SK-N-SH (cell line): ENCODE measurements at regions not wholly inside any gene's neighbourhood (a gene's known extent, or its start where the extent isn't known, plus 50 kb on each side); places are given as distances from the start of the nearest gene placed in this dataset.

Experiments used
- CTCF ChIA-PET: fragments of 300-600, 350-600 bp; formaldehyde crosslinking; extraction: SDS; loops from one replicate; lab custom pipeline; 2021; lab: Yijun Ruan, JAX
- POLR2A ChIA-PET: fragments of 350-600 bp; sonication (Branson Sonifier 250); formaldehyde crosslinking; extraction: SDS; loops from one replicate; lab custom pipeline; 2020; ENCODE audit warnings: antibody characterized with exemption, inconsistent platforms; lab: Yijun Ruan, JAX
- DNase-seq: peaks from one replicate; pipeline ENCODE4 v3.0.0; 2012
- H2AFZ ChIP-seq: fragments of 200-600 bp; sonication (generic); 2 replicates; pipeline ENCODE4 v1.8.1; 2016; ENCODE audit warnings: antibody characterized with exemption, mild to moderate bottlenecking, low read depth
- H3F3A ChIP-seq: fragments of 200-600 bp; sonication (generic); replicated peaks from 2 replicates; pipeline ENCODE3; 2016; ENCODE audit warnings: antibody characterized with exemption, mild to moderate bottlenecking; ENCODE audit not compliant: insufficient read depth
- H3K27ac ChIP-seq, 2 experiments: fragments of 200-500 bp in 1 of 2; fragments of 200-600 bp in 1 of 2; sonication (Bioruptor generic) in 1 of 2; sonication (generic), shearing (Covaris generic) in 1 of 2; 2 replicates each; pipeline versions ENCODE4 v1.5.1 to v1.6.1; 2014 to 2016; ENCODE audit warnings: low read depth in 2 of 2, inconsistent platforms in 1 of 2, low read length in 1 of 2, mild to moderate bottlenecking in 1 of 2, mixed read lengths in 1 of 2
- H3K27me3 ChIP-seq: fragments of 200-600 bp; sonication (generic), shearing (Covaris generic); 2 replicates; pipeline ENCODE4 v1.6.1; 2016; ENCODE audit warnings: mixed run types; ENCODE audit not compliant: insufficient read depth
- H3K36me3 ChIP-seq, 2 experiments: fragments of 200-500 bp in 1 of 2; fragments of 200-600 bp in 1 of 2; sonication (Bioruptor generic) in 1 of 2; sonication (generic) in 1 of 2; replicated peaks in 1 of 2; 2 replicates each; pipeline versions ENCODE3 to v1.5.1; 2014 to 2016; ENCODE audit warnings: low read length in 1 of 2, mild to moderate bottlenecking in 1 of 2; ENCODE audit not compliant: insufficient read depth in 2 of 2, control insufficient read depth in 1 of 2
- H3K4me1 ChIP-seq, 2 experiments: fragments of 200-500 bp in 1 of 2; fragments of 200-600 bp in 1 of 2; sonication (Bioruptor generic) in 1 of 2; sonication (generic), shearing (Covaris generic) in 1 of 2; 2 replicates each; pipeline versions ENCODE4 v1.5.1 to v1.6.1; 2014 to 2016; ENCODE audit warnings: low read depth in 1 of 2, low read length in 1 of 2, mixed run types in 1 of 2; ENCODE audit not compliant: insufficient read depth in 2 of 2, control insufficient read depth in 1 of 2
- H3K4me2 ChIP-seq: fragments of 200-600 bp; sonication (generic), shearing (Covaris generic); 2 replicates; pipeline ENCODE4 v1.6.1; 2017; ENCODE audit warnings: mixed run types
- H3K4me3 ChIP-seq, 2 experiments: fragments of 200-500 bp in 1 of 2; fragments of 200-600 bp in 1 of 2; sonication (Bioruptor generic) in 1 of 2; sonication (generic), shearing (Covaris generic) in 1 of 2; 2 replicates each; pipeline versions ENCODE4 v1.5.1 to v1.8.1; 2014 to 2016; ENCODE audit warnings: low read depth in 2 of 2, inconsistent platforms in 1 of 2, low read length in 1 of 2, mild to moderate bottlenecking in 1 of 2, mixed read lengths in 1 of 2, moderate library complexity in 1 of 2
- H3K79me2 ChIP-seq: fragments of 200-600 bp; sonication (generic); 2 replicates; pipeline ENCODE4 v1.8.1; 2017; ENCODE audit warnings: mild to moderate bottlenecking; ENCODE audit not compliant: insufficient read depth
- H3K9ac ChIP-seq: fragments of 200-600 bp; sonication (generic); 2 replicates; pipeline ENCODE4 v1.6.1; 2017; ENCODE audit warnings: mixed run types
- H3K9me2 ChIP-seq: fragments of 200-600 bp; sonication (generic); 2 replicates; pipeline ENCODE4 v1.6.1; 2017; ENCODE audit warnings: mixed run types
- H3K9me3 ChIP-seq: fragments of 200-600 bp; sonication (generic); 2 replicates; pipeline ENCODE4 v1.6.1; 2017; ENCODE audit warnings: mixed run types, mild to moderate bottlenecking, moderate library complexity
- H4K20me1 ChIP-seq: fragments of 200-600 bp; sonication (generic); 2 replicates; pipeline ENCODE4 v1.6.1; 2017; ENCODE audit warnings: mild to moderate bottlenecking, mixed run types; ENCODE audit not compliant: insufficient read depth
- EP300 ChIP-seq, 2 experiments: IDR thresholded peaks; 2 replicates each; pipeline versions ENCODE4 v1.4.0 to v1.6.1; 2012; ENCODE audit warnings: borderline replicate concordance in 1 of 2, low read depth in 1 of 2, low read length in 1 of 2
- FOSL2 ChIP-seq: IDR thresholded peaks from 2 replicates; pipeline ENCODE4 v1.4.0; 2012; ENCODE audit warnings: low read depth, mild to moderate bottlenecking, moderate library complexity, borderline replicate concordance
- IRF3 ChIP-seq: fragments of 150-350 bp; IDR thresholded peaks from 2 replicates; pipeline ENCODE4 v1.6.1; 2016; ENCODE audit warnings: mild to moderate bottlenecking, low read depth, low read length
- REST ChIP-seq: IDR thresholded peaks from 2 replicates; pipeline ENCODE4 v1.6.1; 2012; ENCODE audit warnings: mild to moderate bottlenecking, low read depth, low read length, moderate library complexity
- SIN3A ChIP-seq: IDR thresholded peaks from 2 replicates; pipeline ENCODE4 v1.6.1; 2012; ENCODE audit warnings: low read depth, mild to moderate bottlenecking, low read length, moderate library complexity, borderline replicate concordance
- ZBTB33 ChIP-seq: IDR thresholded peaks from 2 replicates; pipeline ENCODE4 v1.4.0; 2012; ENCODE audit warnings: low read depth, borderline replicate concordance
- WGBS: methylation state at CpG from one replicate; pipeline ENCODE4 v1.1.6; 2017; ENCODE audit warnings: low lambda C conversion rate; 5-methylcytosine and 5-hydroxymethylcytosine counted together
- TF ChIP-seq, protein P1 (sequence below): IDR thresholded peaks from 2 replicates; pipeline ENCODE4 v1.4.0; 2012; ENCODE audit warnings: low read depth, borderline replicate concordance

DNA sequence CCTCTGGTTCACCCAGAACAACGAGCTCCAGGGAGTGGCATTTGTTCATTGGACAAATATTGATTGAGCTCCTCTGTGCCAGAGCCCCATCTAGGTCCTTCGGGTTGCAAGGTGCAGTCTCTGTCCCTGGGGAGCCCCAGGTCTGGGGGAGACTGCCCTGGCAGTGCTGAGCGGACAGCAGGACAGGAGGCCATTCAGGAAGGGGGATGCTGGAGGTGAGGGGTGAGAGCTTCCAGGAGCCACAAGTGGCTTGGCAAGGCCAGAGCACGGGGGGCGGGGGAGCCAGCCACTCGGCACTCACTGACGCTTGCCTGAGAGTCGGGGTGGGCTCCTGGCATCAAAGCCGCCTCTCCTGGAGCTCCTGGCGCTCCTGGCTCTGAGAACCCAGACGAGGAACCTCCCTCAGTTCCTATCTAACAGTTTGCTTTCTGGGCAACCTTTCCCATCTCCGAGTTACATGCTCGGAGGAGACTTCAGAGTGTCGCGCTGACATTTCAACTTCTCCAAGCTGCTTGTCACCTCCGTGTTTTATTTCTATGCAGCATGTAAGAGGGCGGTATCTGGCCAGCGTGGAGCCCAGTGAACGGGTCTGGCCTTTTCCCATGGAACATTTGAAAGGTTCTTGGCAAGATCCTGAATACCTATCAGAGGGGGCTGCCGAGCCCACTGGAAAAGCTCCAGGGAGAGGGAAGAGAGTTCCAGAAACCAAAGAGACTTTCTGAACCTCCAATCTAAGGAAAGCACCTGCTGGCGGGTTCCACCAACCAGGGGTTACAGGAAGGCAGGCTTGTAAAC is 62.0 kb upstream of the BCL11B start:
- Histone ChIP-seq H3K9ac (no peak overlapping the region), H3K27me3 (peaks cover 62% of the 10 kb centered on the region; the same call in 1 of the 2 replicates), H3K79me2 (no peaks in the 10 kb centered on the region), H3K4me2 (no peak overlapping the region), H4K20me1 (no peaks in the 10 kb centered on the region), H3K4me1 (no peaks in the 10 kb centered on the region), H3K4me3 (no peak overlapping the region), H2AFZ (no peak overlapping the region), H3K27ac (no peak overlapping the region), H3K9me2 (no peaks in the 10 kb centered on the region), H3K36me3 (no peaks in the 10 kb centered on the region), H3K9me3 (no peaks in the 10 kb centered on the region)
- ChIA-PET POLR2A (no interaction called here), CTCF (interaction anchor here (1.2 to 1.8 kb wide), 3 partner anchors 14 to 82 kb away, joined by 4 to 10 read pairs (median 4); no protein-coding TSS in a partner anchor)
- WGBS: 29% methylated on average over 20 of the region's 21 CpGs
- no peak for DNase-seq
- TF ChIP-seq REST (no peak), EP300 (IDR thresholded peaks at IDR 0.05; ENCODE audit: borderline replicate concordance in 1 of 2, low read depth in 1 of 2, low read length in 1 of 2) (no peak), ZBTB33 (no peak)
- TF ChIP-seq, protein P1, sequence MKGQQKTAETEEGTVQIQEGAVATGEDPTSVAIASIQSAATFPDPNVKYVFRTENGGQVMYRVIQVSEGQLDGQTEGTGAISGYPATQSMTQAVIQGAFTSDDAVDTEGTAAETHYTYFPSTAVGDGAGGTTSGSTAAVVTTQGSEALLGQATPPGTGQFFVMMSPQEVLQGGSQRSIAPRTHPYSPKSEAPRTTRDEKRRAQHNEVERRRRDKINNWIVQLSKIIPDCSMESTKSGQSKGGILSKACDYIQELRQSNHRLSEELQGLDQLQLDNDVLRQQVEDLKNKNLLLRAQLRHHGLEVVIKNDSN: no peak
- TF ChIP-seq, all 33 proteins: peak for 0
- H3F3A ChIP-seq: no peaks in the 10 kb centered on the region

GRCh38 chr14:99333214-99333613 is 61.2 kb upstream of the BCL11B start:
- CTCF ChIA-PET: interaction anchor here (1.7 to 1.8 kb wide), 2 partner anchors 13 to 66 kb away, joined by 4 to 10 read pairs; no protein-coding TSS in a partner anchor
- DNase-seq: no peak
- no peak overlapping the region for H3K9ac ChIP-seq
- no peaks in the 10 kb centered on the region for H3K79me2 ChIP-seq
- H3K27me3 ChIP-seq: peaks cover 63% of the 10 kb centered on the region; the same call in 1 of the 2 replicates
- no peak overlapping the region for H3K27ac ChIP-seq
- H3K36me3 ChIP-seq: no peaks in the 10 kb centered on the region
- H3K9me2 ChIP-seq: no peaks in the 10 kb centered on the region
- WGBS: 29% methylated on average over 5 of the region's 5 CpGs
- no peaks in the 10 kb centered on the region for H3K9me3 ChIP-seq
- no peaks in the 10 kb centered on the region for H3F3A ChIP-seq
- POLR2A ChIA-PET: no interaction called here
- no peak overlapping the region for H3K4me2 ChIP-seq
- no peak overlapping the region for H3K4me3 ChIP-seq
- H2AFZ ChIP-seq: no peak overlapping the region
- TF ChIP-seq FOSL2 (no peak), SIN3A (no peak), IRF3 (no peak)
- H4K20me1 ChIP-seq: no peaks in the 10 kb centered on the region
- H3K4me1 ChIP-seq: no peaks in the 10 kb centered on the region
